ENCODE measurements at regions not wholly inside any gene's neighbourhood (a gene's known extent, or its start where the extent isn't known, plus 50 kb on each side); places are given as distances from the start of the nearest gene placed in this dataset.

DNA sequence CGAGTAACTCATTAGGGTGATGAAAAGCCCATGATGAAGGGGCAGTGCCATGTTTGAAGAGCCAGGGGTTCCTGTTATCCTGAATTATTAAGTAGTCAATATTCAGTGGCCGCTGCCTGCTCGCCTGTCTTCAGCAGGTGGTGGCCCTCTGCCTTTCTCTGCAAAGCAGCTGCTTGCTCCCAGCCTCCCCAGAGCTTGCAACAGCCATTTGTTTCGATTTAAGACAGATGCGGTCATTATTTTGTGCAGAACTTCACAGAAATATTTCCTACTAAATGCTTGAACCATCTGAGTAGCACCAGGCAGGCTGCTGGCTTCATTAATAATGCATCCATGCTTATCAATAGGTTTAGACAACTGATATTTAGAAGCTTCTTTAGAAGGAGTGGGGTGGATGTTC lies 104.3 kb upstream of the TTC29 start:
- intact Hi-C loops (cut with DNase I): no loop called here
- Histone ChIP-seq H3K27me3 (replicated peaks; ENCODE audit: insufficient read depth) (no peaks in the 10 kb centered on the region), H3K9me3 (no peaks in the 10 kb centered on the region), H3K4me1 (replicated peaks) (no peaks in the 10 kb centered on the region), H3K27ac (no peak overlapping the region), H3K4me3 (no peak overlapping the region), H3K36me3 (no peaks in the 10 kb centered on the region)
- 92% methylated on average over 5 of the region's 5 CpGs for WGBS
- no peak for DNase-seq (ENCODE audit: low spot score)
- TF ChIP-seq POLR2AphosphoS5 (IDR thresholded peaks at IDR 0.05) (no peak), POLR2A (IDR thresholded peaks at IDR 0.05) (no peak)
- TF ChIP-seq, protein P1, sequence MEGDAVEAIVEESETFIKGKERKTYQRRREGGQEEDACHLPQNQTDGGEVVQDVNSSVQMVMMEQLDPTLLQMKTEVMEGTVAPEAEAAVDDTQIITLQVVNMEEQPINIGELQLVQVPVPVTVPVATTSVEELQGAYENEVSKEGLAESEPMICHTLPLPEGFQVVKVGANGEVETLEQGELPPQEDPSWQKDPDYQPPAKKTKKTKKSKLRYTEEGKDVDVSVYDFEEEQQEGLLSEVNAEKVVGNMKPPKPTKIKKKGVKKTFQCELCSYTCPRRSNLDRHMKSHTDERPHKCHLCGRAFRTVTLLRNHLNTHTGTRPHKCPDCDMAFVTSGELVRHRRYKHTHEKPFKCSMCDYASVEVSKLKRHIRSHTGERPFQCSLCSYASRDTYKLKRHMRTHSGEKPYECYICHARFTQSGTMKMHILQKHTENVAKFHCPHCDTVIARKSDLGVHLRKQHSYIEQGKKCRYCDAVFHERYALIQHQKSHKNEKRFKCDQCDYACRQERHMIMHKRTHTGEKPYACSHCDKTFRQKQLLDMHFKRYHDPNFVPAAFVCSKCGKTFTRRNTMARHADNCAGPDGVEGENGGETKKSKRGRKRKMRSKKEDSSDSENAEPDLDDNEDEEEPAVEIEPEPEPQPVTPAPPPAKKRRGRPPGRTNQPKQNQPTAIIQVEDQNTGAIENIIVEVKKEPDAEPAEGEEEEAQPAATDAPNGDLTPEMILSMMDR (IDR thresholded peaks at IDR 0.05): no peak

DNA sequence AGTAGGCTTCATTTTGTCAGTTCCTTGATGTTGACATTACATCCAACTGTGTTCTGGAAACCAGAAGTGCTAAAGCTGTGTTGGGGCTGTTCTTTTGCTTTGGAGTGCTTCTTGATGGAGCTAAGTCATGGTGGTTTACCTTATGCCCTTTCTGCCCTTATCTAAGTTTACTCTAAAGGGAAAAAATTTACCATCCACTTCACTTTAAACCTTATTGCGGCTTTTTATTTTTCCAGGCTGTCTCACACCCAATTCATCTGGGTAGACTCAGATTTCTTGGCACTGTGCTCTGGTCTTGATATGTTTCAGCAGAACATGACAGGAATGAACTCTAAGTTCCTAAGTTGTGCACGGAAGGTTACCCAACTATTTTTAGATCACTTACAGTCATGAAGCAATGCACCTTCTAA lies 104.7 kb upstream of the TTC29 start:
- 43% methylated on average over 2 of the region's 2 CpGs for WGBS
- intact Hi-C loops (cut with DNase I): no loop called here
- TF ChIP-seq POLR2A (IDR thresholded peaks at IDR 0.05) (no peak), POLR2AphosphoS5 (IDR thresholded peaks at IDR 0.05) (no peak)
- TF ChIP-seq, protein P1 (IDR thresholded peaks at IDR 0.05): no peak
- Histone ChIP-seq H3K4me1 (replicated peaks) (no peaks in the 10 kb centered on the region), H3K27ac (no peak overlapping the region), H3K27me3 (replicated peaks; ENCODE audit: insufficient read depth) (no peaks in the 10 kb centered on the region), H3K9me3 (no peaks in the 10 kb centered on the region), H3K36me3 (no peaks in the 10 kb centered on the region), H3K4me3 (no peak overlapping the region)
- DNase-seq (ENCODE audit: low spot score): no peak

DNA sequence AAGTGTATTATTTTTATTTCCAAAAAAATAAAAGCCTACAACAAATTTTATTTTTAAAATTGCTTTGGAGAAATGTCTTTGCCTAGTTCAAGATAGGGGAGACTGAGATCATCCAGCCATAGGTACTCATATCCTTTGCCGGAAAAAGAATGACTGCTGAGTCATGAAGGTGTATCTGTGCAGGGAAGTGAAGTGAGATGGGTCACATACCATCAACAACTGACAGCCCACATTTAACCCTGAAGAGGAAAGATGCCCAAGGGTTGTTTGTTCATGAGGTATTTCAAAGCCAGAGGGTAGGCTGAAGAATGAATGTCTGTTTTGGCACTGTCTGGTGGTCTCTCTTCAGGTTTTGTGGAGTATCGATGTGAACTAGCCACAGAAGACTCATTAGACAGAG lies 106.7 kb upstream of the TTC29 start:
- Histone ChIP-seq H3K27me3 (replicated peaks; ENCODE audit: insufficient read depth) (no peaks in the 10 kb centered on the region), H3K36me3 (no peaks in the 10 kb centered on the region), H3K27ac (no peak overlapping the region), H3K4me1 (replicated peaks) (no peaks in the 10 kb centered on the region), H3K9me3 (no peaks in the 10 kb centered on the region), H3K4me3 (no peak overlapping the region)
- intact Hi-C loops (cut with DNase I): no loop called here
- no peak for DNase-seq (ENCODE audit: low spot score)
- TF ChIP-seq POLR2A (IDR thresholded peaks at IDR 0.05) (no peak), POLR2AphosphoS5 (IDR thresholded peaks at IDR 0.05) (no peak)
- TF ChIP-seq, protein P1 (IDR thresholded peaks at IDR 0.05): no peak
- 82% methylated on average over 2 of the region's 2 CpGs for WGBS

DNA sequence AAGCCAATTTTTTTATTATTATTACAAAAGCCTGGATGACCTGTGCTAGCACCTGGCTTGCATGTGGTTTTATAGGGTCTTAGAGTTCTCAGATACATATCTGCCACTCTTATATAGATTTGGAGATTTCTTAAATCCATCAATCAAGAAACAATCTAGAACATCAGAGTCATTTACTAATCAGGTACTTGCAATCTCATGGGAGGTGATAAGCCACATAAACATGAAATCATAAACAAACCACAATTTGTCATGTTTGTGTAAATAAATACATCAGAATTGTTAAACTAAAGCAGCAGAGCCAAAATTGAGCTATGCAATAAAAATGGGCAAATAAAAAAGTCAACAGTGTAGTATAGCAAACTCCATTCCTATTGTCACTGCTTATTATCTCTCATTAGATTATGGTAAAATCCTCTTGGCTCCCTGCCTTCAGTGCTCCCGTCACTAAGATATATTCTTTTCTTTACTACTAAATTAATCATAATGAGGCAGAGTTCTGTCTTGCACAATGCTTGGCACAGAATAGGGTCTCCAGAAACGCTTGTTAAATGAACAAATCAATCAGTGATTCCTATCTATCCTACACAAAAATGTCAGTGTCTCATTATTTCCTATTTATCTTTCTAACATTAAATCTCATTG lies 108.7 kb upstream of the TTC29 start:
- H3K9me3 ChIP-seq: no peaks in the 10 kb centered on the region
- H3K4me1 ChIP-seq (replicated peaks): no peaks in the 10 kb centered on the region
- WGBS: 32% methylated on average over 2 of the region's 2 CpGs
- DNase-seq (ENCODE audit: low spot score): no peak
- H3K36me3 ChIP-seq: no peaks in the 10 kb centered on the region
- no peak overlapping the region for H3K27ac ChIP-seq
- H3K27me3 ChIP-seq (replicated peaks; ENCODE audit: insufficient read depth): no peaks in the 10 kb centered on the region
- intact Hi-C loops (cut with DNase I): no loop called here
- H3K4me3 ChIP-seq: no peak overlapping the region
- TF ChIP-seq POLR2A (IDR thresholded peaks at IDR 0.05) (no peak), POLR2AphosphoS5 (IDR thresholded peaks at IDR 0.05) (no peak)
- TF ChIP-seq, protein P1 (IDR thresholded peaks at IDR 0.05): no peak

DNA sequence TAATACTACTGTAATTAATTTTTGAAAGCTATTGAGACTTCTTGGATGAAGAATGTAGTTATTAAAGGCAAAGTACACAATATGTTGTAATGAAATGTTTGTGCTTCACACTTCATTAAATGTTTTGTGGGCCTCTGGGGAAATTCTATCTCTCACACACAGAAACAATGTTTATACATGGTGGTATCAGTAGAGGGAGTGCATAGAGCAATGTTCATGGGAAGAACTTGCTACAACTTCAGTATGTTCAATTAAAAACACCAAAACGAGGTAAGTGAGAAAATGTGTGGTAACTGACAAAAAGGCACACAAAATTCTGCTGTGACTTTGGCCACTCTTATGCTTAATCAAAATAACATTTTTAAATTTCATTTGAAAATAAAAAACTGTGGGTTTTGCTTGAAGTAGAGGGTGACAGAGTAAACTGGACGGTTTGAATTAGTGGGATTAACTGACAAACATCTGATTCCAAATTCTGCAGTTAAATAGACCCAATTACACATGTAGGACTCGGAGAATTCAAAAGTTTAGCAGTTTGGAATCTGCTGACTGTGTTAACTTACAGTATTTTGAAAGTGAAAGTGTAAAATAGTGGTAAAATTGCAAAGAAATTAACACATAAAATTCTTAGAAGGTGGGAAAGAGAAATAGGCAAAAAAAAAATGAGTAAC lies 111.4 kb upstream of the TTC29 start:
- no peak for TF ChIP-seq POLR2A (IDR thresholded peaks at IDR 0.05)
- TF ChIP-seq, protein P1 (IDR thresholded peaks at IDR 0.05): no peak
- 36% methylated on average over 3 of the region's 3 CpGs for WGBS
- Histone ChIP-seq H3K36me3 (no peaks in the 10 kb centered on the region), H3K9me3 (no peaks in the 10 kb centered on the region), H3K27me3 (replicated peaks; ENCODE audit: insufficient read depth) (no peaks in the 10 kb centered on the region), H3K4me3 (peak overlapping the region in 1 of 2 donors; percentile 10), H3K4me1 (replicated peaks) (no peaks in the 10 kb centered on the region), H3K27ac (no peak overlapping the region)
- DNase-seq (ENCODE audit: low spot score): no peak
- intact Hi-C loops (cut with DNase I): no loop called here

All from prostate gland (tissue), 2 donors.